Kasumi-1 (cell line): ENCODE measurements at regions not wholly inside any gene's neighbourhood (a gene's known extent, or its start where the extent isn't known, plus 50 kb on each side); places are given as distances from the start of the nearest gene placed in this dataset.
"Not testable (repeated sequence)": the region's sequence is repeated elsewhere in the genome, so short reads cannot be mapped to it uniquely, and the experiment has no call there.

Experiments
- DNase-seq, 2 experiments: peaks; one replicate each; lab custom pipeline; 2025; lab: John Stamatoyannopoulos, UW

- no peak for DNase-seq
Measured at GRCh38 chr11:57871231-57871630, 109.6 kb downstream of the CTNND1 start.

GRCh38 chr11:57873196-57873911 lies 111.8 kb downstream of the CTNND1 start:
- DNase-seq, result no peak

GRCh38 chr11:57874981-57875380 lies 113.4 kb downstream of the CTNND1 start:
- DNase-seq, result no peak

GRCh38 chr11:57881647-57882046 lies 120.0 kb downstream of the CTNND1 start:
- DNase-seq, result peak in 1 of 2 experiments; percentile 9

GRCh38 chr11:57883630-57884029 lies 122.0 kb downstream of the CTNND1 start:
- no peak for DNase-seq

GRCh38 chr11:57885298-57886050 lies 123.9 kb downstream of the CTNND1 start:
- DNase-seq, result peak; percentile 15 to 50

- DNase-seq, result no peak
Measured at GRCh38 chr11:57888386-57888785, 126.8 kb downstream of the CTNND1 start.

- DNase-seq, result no peak
Measured at GRCh38 chr11:57890521-57890920, 128.9 kb downstream of the CTNND1 start.

- DNase-seq, result not testable (repeated sequence)
Measured at GRCh38 chr11:57893200-57893599, 130.5 kb upstream of the OR9Q1 start.

- DNase-seq, result peak in 1 of 2 experiments; percentile 4
Measured at GRCh38 chr11:57896361-57897145, 127.1 kb upstream of the OR9Q1 start.

GRCh38 chr11:57899378-57899777 lies 124.3 kb upstream of the OR9Q1 start:
- no peak for DNase-seq

GRCh38 chr11:57900320-57900719 lies 123.4 kb upstream of the OR9Q1 start:
- no peak for DNase-seq

GRCh38 chr11:57901278-57901677 lies 122.4 kb upstream of the OR9Q1 start:
- DNase-seq, result no peak

- no peak for DNase-seq
Measured at GRCh38 chr11:57901756-57902155, 121.9 kb upstream of the OR9Q1 start.

GRCh38 chr11:57903011-57903410 lies 120.7 kb upstream of the OR9Q1 start:
- no peak for DNase-seq

GRCh38 chr11:57903441-57904123 lies 120.1 kb upstream of the OR9Q1 start:
- DNase-seq, result no peak

GRCh38 chr11:57904376-57904775 lies 119.3 kb upstream of the OR9Q1 start:
- no peak for DNase-seq

GRCh38 chr11:57905439-57905838 lies 118.2 kb upstream of the OR9Q1 start:
- DNase-seq, result no peak

- DNase-seq, result not testable (repeated sequence)
Measured at GRCh38 chr11:57908399-57908798, 115.3 kb upstream of the OR9Q1 start.

GRCh38 chr11:57911522-57911921 lies 112.2 kb upstream of the OR9Q1 start:
- not testable (repeated sequence) for DNase-seq

- DNase-seq, result no peak
Measured at GRCh38 chr11:57913715-57914704, 109.7 kb upstream of the OR9Q1 start.
